H9 (cell line): ENCODE measurements at regions not wholly inside any gene's neighbourhood (a gene's known extent, or its start where the extent isn't known, plus 50 kb on each side); places are given as distances from the start of the nearest gene placed in this dataset.
"Not testable (repeated sequence)": the region's sequence is repeated elsewhere in the genome, so short reads cannot be mapped to it uniquely, and the experiment has no call there.

Source experiments
- DNase-seq: peaks from one replicate; pipeline ENCODE4 v3.0.0-alpha.2; 2017
- H2AFZ ChIP-seq: one replicate; pipeline ENCODE4 v1.6.1; 2013; ENCODE audit warnings: mild to moderate bottlenecking, low read length, control low read depth, moderate library complexity
- H2AK5ac ChIP-seq: 2 replicates; pipeline ENCODE4 v1.6.1; 2013; ENCODE audit warnings: low read length, control low read depth, mixed read lengths; ENCODE audit not compliant: insufficient read length
- H2BK120ac ChIP-seq: one replicate; pipeline ENCODE4 v1.6.1; 2013; ENCODE audit warnings: low read depth, mild to moderate bottlenecking, low read length, control low read depth, inconsistent platforms; ENCODE audit not compliant: poor library complexity, severe bottlenecking
- H2BK12ac ChIP-seq: 2 replicates; pipeline ENCODE4 v1.6.1; 2013; ENCODE audit warnings: low read length, control low read depth, mixed read lengths, low read depth; ENCODE audit not compliant: insufficient read length
- H2BK15ac ChIP-seq: 2 replicates; pipeline ENCODE4 v1.6.1; 2013; ENCODE audit warnings: low read depth, low read length, control low read depth
- H2BK20ac ChIP-seq: one replicate; pipeline ENCODE4 v1.6.1; 2013; ENCODE audit warnings: low read depth, mild to moderate bottlenecking, low read length, control low read depth, inconsistent platforms; ENCODE audit not compliant: poor library complexity, severe bottlenecking
- H2BK5ac ChIP-seq: 2 replicates; pipeline ENCODE4 v1.6.1; 2013; ENCODE audit warnings: low read length, control low read depth, mixed read lengths; ENCODE audit not compliant: insufficient read length
- H3K14ac ChIP-seq: 2 replicates; pipeline ENCODE4 v1.6.1; 2013; ENCODE audit warnings: low read length, control low read depth; ENCODE audit not compliant: insufficient read depth
- H3K18ac ChIP-seq: 2 replicates; pipeline ENCODE4 v1.6.1; 2013; ENCODE audit warnings: low read depth, mild to moderate bottlenecking, mixed read lengths, low read length, control low read depth; ENCODE audit not compliant: insufficient read length
- H3K23ac ChIP-seq: 2 replicates; pipeline ENCODE4 v1.6.1; 2013; ENCODE audit warnings: low read length, control low read depth, mixed read lengths, low read depth; ENCODE audit not compliant: insufficient read length
- H3K23me2 ChIP-seq: 2 replicates; pipeline ENCODE4 v1.6.1; 2013; ENCODE audit warnings: low read depth, mild to moderate bottlenecking, mixed read lengths, low read length, control low read depth; ENCODE audit not compliant: insufficient read length, poor library complexity, severe bottlenecking
- H3K27ac ChIP-seq: 2 replicates; pipeline ENCODE4 v1.5.1; 2013; ENCODE audit warnings: low read length, control low read depth, mixed read lengths, low read depth; ENCODE audit not compliant: insufficient read length
- H3K27me3 ChIP-seq: 2 replicates; pipeline ENCODE4 v1.6.1; 2013; ENCODE audit warnings: low read length, control low read depth, inconsistent platforms; ENCODE audit not compliant: insufficient read depth
- H3K4ac ChIP-seq: 2 replicates; pipeline ENCODE4 v1.6.1; 2013; ENCODE audit warnings: low read depth, mild to moderate bottlenecking, control low read depth, inconsistent platforms, low read length, moderate library complexity
- H3K4me1 ChIP-seq: 2 replicates; pipeline ENCODE4 v1.6.1; 2013; ENCODE audit warnings: low read length, control low read depth, inconsistent platforms; ENCODE audit not compliant: insufficient read depth
- H3K4me2 ChIP-seq: 2 replicates; pipeline ENCODE4 v1.6.1; 2013; ENCODE audit warnings: low read length, control low read depth, mixed read lengths; ENCODE audit not compliant: insufficient read length, insufficient read depth
- H3K56ac ChIP-seq: 2 replicates; pipeline ENCODE4 v1.6.1; 2013; ENCODE audit warnings: low read depth, mild to moderate bottlenecking, mixed read lengths, low read length, control low read depth; ENCODE audit not compliant: insufficient read length
- H3K79me1 ChIP-seq: 2 replicates; pipeline ENCODE4 v1.6.1; 2013; ENCODE audit warnings: low read depth, mild to moderate bottlenecking, moderate library complexity, low read length, control low read depth, inconsistent platforms; ENCODE audit not compliant: insufficient read depth, poor library complexity, severe bottlenecking
- H3K79me2 ChIP-seq: 2 replicates; pipeline ENCODE4 v1.6.1; 2013; ENCODE audit warnings: low read length, control low read depth, inconsistent platforms; ENCODE audit not compliant: insufficient read depth
- H3K9ac ChIP-seq: 2 replicates; pipeline ENCODE4 v1.6.1; 2013; ENCODE audit warnings: low read length, control low read depth, mixed read lengths; ENCODE audit not compliant: insufficient read length; ENCODE audit errors: extremely low read depth
- H3K9me3 ChIP-seq: one replicate; pipeline ENCODE4 v1.6.1; 2013; ENCODE audit warnings: low read depth, low read length, inconsistent platforms; ENCODE audit not compliant: control insufficient read depth
- H3T11ph ChIP-seq: one replicate; pipeline ENCODE4 v1.6.1; 2013; ENCODE audit warnings: mild to moderate bottlenecking, low read length, control low read depth, inconsistent platforms
- H4K20me1 ChIP-seq: one replicate; pipeline ENCODE4 v1.6.1; 2013; ENCODE audit not compliant: control insufficient read depth, insufficient read length, insufficient read depth
- H4K5ac ChIP-seq: 2 replicates; pipeline ENCODE4 v1.6.1; 2013; ENCODE audit warnings: low read depth, mild to moderate bottlenecking, mixed read lengths, low read length, control low read depth; ENCODE audit not compliant: insufficient read length
- H4K8ac ChIP-seq: replicated peaks from 2 replicates; pipeline ENCODE4 v1.6.1; 2013; ENCODE audit warnings: low read length, control low read depth, mixed read lengths, low read depth; ENCODE audit not compliant: insufficient read length
- H4K91ac ChIP-seq: 2 replicates; pipeline ENCODE4 v1.6.1; 2013; ENCODE audit warnings: low read depth, mild to moderate bottlenecking, moderate library complexity, mixed read lengths, low read length, control low read depth; ENCODE audit not compliant: insufficient read length
- H3K27ac Mint-ChIP-seq, 3 experiments: 2 replicates in 2 of 3; 3 replicates in 1 of 3; pipeline ENCODE4 v1.8.0; 2020 to 2021; ENCODE audit warnings: mixed read lengths in 3 of 3, mild to moderate bottlenecking in 1 of 3, moderate library complexity in 1 of 3
- H3K27me3 Mint-ChIP-seq: 2 replicates; pipeline ENCODE4 v1.8.0; 2021; ENCODE audit warnings: low read depth, mild to moderate bottlenecking, moderate library complexity, mixed read lengths
- H3K36me3 Mint-ChIP-seq, 3 experiments: 2 replicates in 2 of 3; 3 replicates in 1 of 3; pipeline ENCODE4 v1.8.0; 2020 to 2021; ENCODE audit warnings: low read depth in 3 of 3, mixed read lengths in 3 of 3; ENCODE audit not compliant: insufficient read depth in 1 of 3
- H3K4me1 Mint-ChIP-seq, 2 experiments: 2 replicates each; pipeline ENCODE4 v1.8.0; 2020; ENCODE audit warnings: mixed read lengths in 2 of 2
- H3K4me3 Mint-ChIP-seq, 2 experiments: 2 replicates in 1 of 2; 3 replicates in 1 of 2; pipeline ENCODE4 v1.8.0; 2020 to 2021; ENCODE audit warnings: mild to moderate bottlenecking in 2 of 2, mixed read lengths in 2 of 2, moderate library complexity in 1 of 2
- H3K9me3 Mint-ChIP-seq, 2 experiments: 2 replicates in 1 of 2; 3 replicates in 1 of 2; pipeline ENCODE4 v1.8.0; 2020; ENCODE audit warnings: mild to moderate bottlenecking in 2 of 2, mixed read lengths in 2 of 2, moderate library complexity in 1 of 2
- WGBS: extraction: QIAGEN DNeasy Blood & Tissue Kit; methylation state at CpG from one replicate; pipeline ENCODE4 v1.1.7; 2013; ENCODE audit warnings: missing lambda C conversion rate, low lambda C conversion rate, mixed read lengths; ENCODE audit not compliant: insufficient read length; ENCODE audit errors: extremely low coverage; 5-methylcytosine and 5-hydroxymethylcytosine counted together
- TF ChIP-seq, protein P1 (sequence below): fragments of 200-600 bp; sonication (generic); conservative IDR thresholded peaks from 3 replicates; pipeline ENCODE4 v1.8.0; 2021; ENCODE audit warnings: antibody characterized with exemption, mild to moderate bottlenecking

DNA sequence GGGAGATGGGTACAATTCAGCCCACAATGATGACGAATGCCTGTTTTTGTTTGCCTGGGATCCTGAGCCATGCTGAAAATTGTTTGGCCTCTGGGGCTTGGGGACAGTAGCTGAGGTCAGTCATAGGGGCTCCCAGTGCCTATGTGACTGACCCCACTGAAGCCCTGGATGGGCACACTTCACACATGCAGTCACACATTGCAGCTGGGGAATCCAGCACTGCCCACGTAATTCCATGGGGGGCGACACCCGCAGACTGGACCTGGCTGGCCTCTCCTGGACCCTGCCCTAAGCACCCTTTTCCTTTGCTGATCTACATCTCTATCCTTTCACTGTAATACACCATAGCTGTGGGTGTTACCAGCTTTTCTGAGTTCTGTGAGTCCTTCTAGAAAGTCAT, 295.2 kb upstream of the HS6ST1 start:
- Histone ChIP-seq H3K23me2 (no peaks in the 10 kb centered on the region), H3K4ac (no peak overlapping the region), H3K4me1 (no peaks in the 10 kb centered on the region), H3K27me3 (no peaks in the 10 kb centered on the region), H2BK20ac (no peak overlapping the region), H2BK12ac (no peak overlapping the region), H3K23ac (no peak overlapping the region), H3K4me2 (no peak overlapping the region), H2BK120ac (no peak overlapping the region), H2BK5ac (no peak overlapping the region), H2BK15ac (no peak overlapping the region), H2AFZ (no peak overlapping the region), H4K91ac (no peak overlapping the region), H3K79me2 (no peaks in the 10 kb centered on the region; the same call in 1 of the 2 replicates), H4K5ac (no peak overlapping the region), H3T11ph (no peak overlapping the region), H3K14ac (no peak overlapping the region), H3K79me1 (no peaks in the 10 kb centered on the region), H2AK5ac (no peak overlapping the region), H3K27ac (no peak overlapping the region), H4K8ac (no peak overlapping the region), H3K9me3 (peaks cover 4% of the 10 kb centered on the region), H3K9ac (no peak overlapping the region), H3K56ac (no peak overlapping the region), H3K18ac (no peak overlapping the region), H4K20me1 (peaks cover under 1% of the 10 kb centered on the region)
- TF ChIP-seq, protein P1, sequence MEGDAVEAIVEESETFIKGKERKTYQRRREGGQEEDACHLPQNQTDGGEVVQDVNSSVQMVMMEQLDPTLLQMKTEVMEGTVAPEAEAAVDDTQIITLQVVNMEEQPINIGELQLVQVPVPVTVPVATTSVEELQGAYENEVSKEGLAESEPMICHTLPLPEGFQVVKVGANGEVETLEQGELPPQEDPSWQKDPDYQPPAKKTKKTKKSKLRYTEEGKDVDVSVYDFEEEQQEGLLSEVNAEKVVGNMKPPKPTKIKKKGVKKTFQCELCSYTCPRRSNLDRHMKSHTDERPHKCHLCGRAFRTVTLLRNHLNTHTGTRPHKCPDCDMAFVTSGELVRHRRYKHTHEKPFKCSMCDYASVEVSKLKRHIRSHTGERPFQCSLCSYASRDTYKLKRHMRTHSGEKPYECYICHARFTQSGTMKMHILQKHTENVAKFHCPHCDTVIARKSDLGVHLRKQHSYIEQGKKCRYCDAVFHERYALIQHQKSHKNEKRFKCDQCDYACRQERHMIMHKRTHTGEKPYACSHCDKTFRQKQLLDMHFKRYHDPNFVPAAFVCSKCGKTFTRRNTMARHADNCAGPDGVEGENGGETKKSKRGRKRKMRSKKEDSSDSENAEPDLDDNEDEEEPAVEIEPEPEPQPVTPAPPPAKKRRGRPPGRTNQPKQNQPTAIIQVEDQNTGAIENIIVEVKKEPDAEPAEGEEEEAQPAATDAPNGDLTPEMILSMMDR = no peak
- H3K27me3 Mint-ChIP-seq = peaks cover 4% of the 10 kb centered on the region
- H3K4me1 Mint-ChIP-seq = peaks cover 2 to 6% of the 10 kb centered on the region in 2 experiments; a peak in 3 of 4 replicates
- peaks cover 11 to 14% of the 10 kb centered on the region in 2 experiments for H3K9me3 Mint-ChIP-seq
- H3K4me3 Mint-ChIP-seq = no peak overlapping the region
- no CpG with 5 or more reads among the region's 4 CpGs for WGBS
- peaks cover 4 to 10% (median 5%) of the 10 kb centered on the region in 3 experiments; a peak in 6 of 7 replicates for H3K36me3 Mint-ChIP-seq
- no peak overlapping the region for H3K27ac Mint-ChIP-seq
- no peak for DNase-seq

- not testable (repeated sequence) for H3K4me1 Mint-ChIP-seq, H3T11ph ChIP-seq, H3K23me2 ChIP-seq, H2AFZ ChIP-seq, H4K20me1 ChIP-seq, H3K27me3 Mint-ChIP-seq, H3K18ac ChIP-seq, H3K4ac ChIP-seq, H3K9me3 ChIP-seq, H3K56ac ChIP-seq, H2BK15ac ChIP-seq, DNase-seq, H2BK5ac ChIP-seq, H2BK20ac ChIP-seq, H3K14ac ChIP-seq, H2BK120ac ChIP-seq, H3K4me2 ChIP-seq, H3K23ac ChIP-seq, H3K27me3 ChIP-seq, H3K79me2 ChIP-seq, H3K9ac ChIP-seq, H2BK12ac ChIP-seq, H3K27ac ChIP-seq, H4K91ac ChIP-seq, H3K4me1 ChIP-seq, H4K8ac ChIP-seq, H2AK5ac ChIP-seq, H3K27ac Mint-ChIP-seq, H4K5ac ChIP-seq, H3K4me3 Mint-ChIP-seq, H3K79me1 ChIP-seq
- no CpG with 5 or more reads among the region's 6 CpGs for WGBS
- Mint-ChIP-seq H3K36me3 (peaks cover 4 to 11% (median 5%) of the 10 kb centered on the region in 3 experiments; a peak in 6 of 7 replicates), H3K9me3 (peaks cover 14 to 15% of the 10 kb centered on the region in 2 experiments)
These were observed 296.2 kb upstream of the HS6ST1 start for GRCh38 chr2:128614907-128615306.
